ENCODE measurements at regions not wholly inside any gene's neighbourhood (a gene's known extent, or its start where the extent isn't known, plus 50 kb on each side); places are given as distances from the start of the nearest gene placed in this dataset.

GRCh38 chr14:85280074-85280473, 249.9 kb upstream of the FLRT2 start:
- TF ChIP-seq EZH2 (IDR thresholded peaks at IDR 0.05; ENCODE audit: insufficient read depth, poor library complexity, severe bottlenecking) (no peak), EZH2phosphoT487 (IDR thresholded peaks at IDR 0.05; ENCODE audit: insufficient read depth, low read depth) (no peak)
